Chondrocyte (in vitro differentiated cells): ENCODE measurements at regions not wholly inside any gene's neighbourhood (a gene's known extent, or its start where the extent isn't known, plus 50 kb on each side); places are given as distances from the start of the nearest gene placed in this dataset.

Experiments used
- DNase-seq: peaks from one replicate; pipeline ENCODE4 v3.0.0; 2021; ENCODE audit warnings: mixed read lengths, low spot score
- H3K27ac Mint-ChIP-seq: one replicate; pipeline ENCODE4 v1.8.0; 2021; ENCODE audit warnings: mild to moderate bottlenecking, moderate library complexity, mixed read lengths; ENCODE audit not compliant: unreplicated experiment
- H3K27me3 Mint-ChIP-seq: 2 replicates; pipeline ENCODE4 v1.8.0; 2021; ENCODE audit warnings: low read depth, mixed read lengths
- H3K36me3 Mint-ChIP-seq: 2 replicates; pipeline ENCODE4 v1.8.0; 2021; ENCODE audit warnings: low read depth, mixed read lengths
- H3K4me1 Mint-ChIP-seq: 2 replicates; pipeline ENCODE4 v1.8.0; 2021; ENCODE audit warnings: low read depth, mild to moderate bottlenecking, mixed read lengths
- H3K4me3 Mint-ChIP-seq: one replicate; pipeline ENCODE4 v1.8.0; 2021; ENCODE audit warnings: mild to moderate bottlenecking, moderate library complexity, mixed read lengths; ENCODE audit not compliant: unreplicated experiment
- H3K9me3 Mint-ChIP-seq: 2 replicates; pipeline ENCODE4 v1.8.0; 2021; ENCODE audit warnings: low read depth, mixed read lengths
- CTCF ChIP-seq: fragments of 200-600 bp; sonication (generic); IDR thresholded peaks from 2 replicates; pipeline ENCODE4 v1.5.0; 2021; ENCODE audit warnings: antibody characterized with exemption, mild to moderate bottlenecking, moderate library complexity

- no peaks in the 10 kb centered on the region for H3K27me3 Mint-ChIP-seq
- H3K4me1 Mint-ChIP-seq, result peaks cover 5% of the 10 kb centered on the region
- peaks cover 3% of the 10 kb centered on the region for H3K9me3 Mint-ChIP-seq
- H3K27ac Mint-ChIP-seq, result no peak overlapping the region
- H3K4me3 Mint-ChIP-seq, result no peak overlapping the region
- no peak for TF ChIP-seq CTCF
- no peak for DNase-seq
- H3K36me3 Mint-ChIP-seq, result no peaks in the 10 kb centered on the region
Observed at GRCh38 chr18:39172695-39173421, 1607.3 kb upstream of the CELF4 start.

- Mint-ChIP-seq H3K27ac (no peak overlapping the region), H3K27me3 (no peaks in the 10 kb centered on the region), H3K36me3 (no peaks in the 10 kb centered on the region), H3K4me1 (peaks cover 5% of the 10 kb centered on the region), H3K9me3 (no peaks in the 10 kb centered on the region), H3K4me3 (no peak overlapping the region)
- no peak for DNase-seq
- no peak for TF ChIP-seq CTCF
Observed at GRCh38 chr18:39168723-39169122, 1603.1 kb upstream of the CELF4 start.

GRCh38 chr18:39167990-39168389 lies 1602.4 kb upstream of the CELF4 start:
- no peaks in the 10 kb centered on the region for H3K9me3 Mint-ChIP-seq
- TF ChIP-seq CTCF, result no peak
- DNase-seq, result no peak
- no peak overlapping the region for H3K27ac Mint-ChIP-seq
- H3K4me1 Mint-ChIP-seq, result peaks cover 5% of the 10 kb centered on the region
- H3K4me3 Mint-ChIP-seq, result no peak overlapping the region
- no peaks in the 10 kb centered on the region for H3K27me3 Mint-ChIP-seq
- no peaks in the 10 kb centered on the region for H3K36me3 Mint-ChIP-seq

- no peak for DNase-seq
- Mint-ChIP-seq H3K27ac (no peak overlapping the region), H3K4me1 (peaks cover 5% of the 10 kb centered on the region), H3K4me3 (no peak overlapping the region), H3K9me3 (no peaks in the 10 kb centered on the region), H3K36me3 (no peaks in the 10 kb centered on the region), H3K27me3 (no peaks in the 10 kb centered on the region)
- TF ChIP-seq CTCF, result no peak
Observed at GRCh38 chr18:39166776-39167175, 1601.2 kb upstream of the CELF4 start.

- no peak overlapping the region for H3K27ac Mint-ChIP-seq
- no peak for DNase-seq
- no peaks in the 10 kb centered on the region for H3K9me3 Mint-ChIP-seq
- no peak overlapping the region for H3K4me3 Mint-ChIP-seq
- no peaks in the 10 kb centered on the region for H3K36me3 Mint-ChIP-seq
- no peak for TF ChIP-seq CTCF
- H3K27me3 Mint-ChIP-seq, result no peaks in the 10 kb centered on the region
- no peaks in the 10 kb centered on the region for H3K4me1 Mint-ChIP-seq
Observed at GRCh38 chr18:39162013-39162827, 1596.6 kb upstream of the CELF4 start.
